HFF-Myc (cell line): ENCODE measurements at regions not wholly inside any gene's neighbourhood (a gene's known extent, or its start where the extent isn't known, plus 50 kb on each side); places are given as distances from the start of the nearest gene placed in this dataset.

Source experiments
- DNase-seq: peaks from one replicate; pipeline ENCODE4 v3.0.0-alpha.2; 2011; ENCODE audit warnings: low read depth; ENCODE audit errors: extremely low read depth
- H3K4me3 ChIP-seq: replicated peaks from 2 replicates; pipeline ENCODE4 v1.5.1; 2011; ENCODE audit warnings: low read depth, mild to moderate bottlenecking, control low read depth, low read length
- CTCF ChIP-seq: IDR thresholded peaks from 2 replicates; pipeline ENCODE4 v1.5.1; 2012; ENCODE audit warnings: mild to moderate bottlenecking, low read depth, low read length, control low read depth; ENCODE audit errors: missing control alignments

DNA sequence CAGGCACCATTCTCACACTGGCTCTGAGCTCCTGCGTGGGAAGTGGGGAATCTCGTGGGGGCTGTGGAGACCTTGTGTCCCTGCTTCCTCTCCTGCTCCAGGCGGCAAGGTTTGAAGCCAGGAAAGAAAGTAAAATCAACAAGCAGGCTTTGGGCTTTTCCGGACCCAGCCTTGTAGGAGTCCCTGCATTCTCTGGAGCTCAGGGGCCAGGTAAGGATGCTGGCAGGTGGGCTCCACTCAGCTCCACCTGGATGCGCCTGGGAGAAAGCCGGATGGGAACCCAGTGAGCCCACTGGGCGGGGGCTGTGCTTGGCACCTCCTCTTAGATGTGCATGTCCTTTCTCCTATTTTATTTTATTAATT, 362.5 kb downstream of the SEC14L1 start:
- H3K4me3 ChIP-seq = no peak overlapping the region
- TF ChIP-seq CTCF = no peak
- DNase-seq = no peak

GRCh38 chr17:77503916-77504651, 363.3 kb downstream of the SEC14L1 start:
- H3K4me3 ChIP-seq = no peak overlapping the region
- DNase-seq = no peak
- no peak for TF ChIP-seq CTCF

DNA sequence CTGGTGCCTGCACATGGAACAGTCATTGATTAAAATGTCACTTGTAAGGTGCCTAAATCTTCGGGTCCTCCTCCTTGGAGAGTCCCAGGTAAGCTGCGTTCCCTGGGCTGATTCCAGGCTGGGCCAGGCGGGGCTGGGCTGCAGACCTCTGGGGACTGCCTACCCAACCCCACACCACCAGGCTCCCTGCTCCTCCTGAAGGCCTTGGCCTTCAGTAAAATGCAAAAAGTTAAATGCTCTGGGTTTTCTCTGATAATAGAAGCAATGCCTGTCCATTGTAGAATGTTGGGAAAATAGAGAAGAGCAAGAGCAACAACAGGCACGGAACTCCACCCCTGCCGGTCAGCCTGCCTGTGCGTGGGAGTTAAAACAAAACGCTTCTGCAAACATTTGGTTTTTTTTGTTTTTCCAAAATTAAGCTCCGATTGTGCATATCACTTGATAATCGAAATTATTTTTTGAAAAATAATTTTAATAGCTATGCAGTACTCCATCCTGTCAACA, 363.9 kb downstream of the SEC14L1 start:
- H3K4me3 ChIP-seq = no peak overlapping the region
- DNase-seq = no peak
- no peak for TF ChIP-seq CTCF

- no peak for DNase-seq
- no peak overlapping the region for H3K4me3 ChIP-seq
- no peak for TF ChIP-seq CTCF
Measured at GRCh38 chr17:77505181-77505639, 364.4 kb downstream of the SEC14L1 start.

- TF ChIP-seq CTCF = no peak
- DNase-seq = no peak
- no peak overlapping the region for H3K4me3 ChIP-seq
Measured at GRCh38 chr17:77506371-77506991, 365.7 kb downstream of the SEC14L1 start.

DNA sequence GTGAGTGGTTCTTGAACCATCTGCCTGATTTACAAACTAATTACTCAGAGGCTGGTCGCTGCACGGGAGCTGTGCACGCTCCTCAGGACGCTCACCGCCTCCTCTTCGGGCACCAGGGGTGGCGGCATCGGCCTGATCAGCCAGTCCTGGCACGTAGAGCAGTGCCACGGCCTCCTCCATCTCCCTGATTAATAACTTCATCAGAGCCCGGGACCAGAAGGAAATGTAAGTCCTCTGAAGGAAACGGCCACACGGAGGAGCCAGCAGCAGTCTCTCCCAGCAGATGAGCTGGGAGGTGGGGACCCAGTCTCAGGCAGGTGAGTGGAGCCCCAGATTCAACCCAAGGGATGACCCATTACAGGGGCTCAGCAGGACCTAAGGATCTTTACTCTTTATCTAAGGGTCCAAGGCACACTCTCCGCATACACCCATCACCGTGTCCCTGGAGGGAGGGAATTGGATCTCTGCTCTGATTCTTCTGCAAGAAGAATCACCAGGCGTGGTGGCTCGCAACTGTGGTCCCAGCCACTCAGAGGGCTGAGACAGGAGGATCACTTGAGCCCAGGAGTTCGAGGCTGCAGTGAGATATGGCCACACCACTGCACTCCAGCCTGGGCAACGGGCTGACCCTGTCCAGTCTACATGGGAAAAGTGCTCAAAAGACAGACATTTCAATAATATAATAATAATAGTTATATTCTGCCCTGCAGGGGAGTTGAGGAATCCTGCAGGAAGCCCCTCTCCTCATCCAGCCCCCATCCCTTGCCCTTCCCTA, 366.5 kb downstream of the SEC14L1 start:
- no peak for DNase-seq
- no peak overlapping the region for H3K4me3 ChIP-seq
- TF ChIP-seq CTCF = no peak
